ENCODE measurements at regions not wholly inside any gene's neighbourhood (a gene's known extent, or its start where the extent isn't known, plus 50 kb on each side); places are given as distances from the start of the nearest gene placed in this dataset.

GRCh38 chr10:4671451-4672145 is 154.4 kb upstream of the AKR1E2 start:
- Mint-ChIP-seq H3K9me3 (ENCODE audit: unreplicated experiment) (peaks cover 14% of the 10 kb centered on the region), H3K4me1 (ENCODE audit: unreplicated experiment) (peaks cover 21% of the 10 kb centered on the region), H3K27me3 (ENCODE audit: unreplicated experiment) (no peaks in the 10 kb centered on the region), H3K36me3 (ENCODE audit: unreplicated experiment) (peaks cover 6% of the 10 kb centered on the region), H3K27ac (ENCODE audit: unreplicated experiment) (peak overlapping the region; percentile 83), H3K4me3 (ENCODE audit: unreplicated experiment) (peak overlapping the region; percentile 43)
- DNase-seq (ENCODE audit: extremely low spot score, unreplicated experiment), result no peak
- no peak for TF ChIP-seq CTCF (IDR thresholded peaks at IDR 0.05)

GRCh38 chr10:4670737-4671136 is 155.3 kb upstream of the AKR1E2 start:
- H3K4me3 Mint-ChIP-seq (ENCODE audit: unreplicated experiment), result no peak overlapping the region
- peaks cover 14% of the 10 kb centered on the region for H3K9me3 Mint-ChIP-seq (ENCODE audit: unreplicated experiment)
- H3K4me1 Mint-ChIP-seq (ENCODE audit: unreplicated experiment), result peaks cover 18% of the 10 kb centered on the region
- H3K27me3 Mint-ChIP-seq (ENCODE audit: unreplicated experiment), result no peaks in the 10 kb centered on the region
- TF ChIP-seq CTCF (IDR thresholded peaks at IDR 0.05), result no peak
- peaks cover 6% of the 10 kb centered on the region for H3K36me3 Mint-ChIP-seq (ENCODE audit: unreplicated experiment)
- no peak for DNase-seq (ENCODE audit: extremely low spot score, unreplicated experiment)
- H3K27ac Mint-ChIP-seq (ENCODE audit: unreplicated experiment), result no peak overlapping the region

GRCh38 chr10:4669585-4669984 is 156.4 kb upstream of the AKR1E2 start:
- no peak for DNase-seq (ENCODE audit: extremely low spot score, unreplicated experiment)

GRCh38 chr10:4663162-4663992 is 162.6 kb upstream of the AKR1E2 start:
- Mint-ChIP-seq H3K4me1 (ENCODE audit: unreplicated experiment) (peaks cover 48% of the 10 kb centered on the region), H3K27ac (ENCODE audit: unreplicated experiment) (peak overlapping the region; percentile 98), H3K27me3 (ENCODE audit: unreplicated experiment) (no peaks in the 10 kb centered on the region), H3K9me3 (ENCODE audit: unreplicated experiment) (no peaks in the 10 kb centered on the region), H3K36me3 (ENCODE audit: unreplicated experiment) (no peaks in the 10 kb centered on the region), H3K4me3 (ENCODE audit: unreplicated experiment) (peak overlapping the region; percentile 19)
- DNase-seq (ENCODE audit: extremely low spot score, unreplicated experiment), result peak; percentile 88
- no peak for TF ChIP-seq CTCF (IDR thresholded peaks at IDR 0.05)

More at GRCh38 chr10:4669585-4669984, 156.4 kb upstream of the AKR1E2 start:
- H3K4me3 Mint-ChIP-seq (ENCODE audit: unreplicated experiment), result no peak overlapping the region
- TF ChIP-seq CTCF (IDR thresholded peaks at IDR 0.05), result no peak
- H3K9me3 Mint-ChIP-seq (ENCODE audit: unreplicated experiment), result peaks cover 14% of the 10 kb centered on the region
- H3K4me1 Mint-ChIP-seq (ENCODE audit: unreplicated experiment), result peaks cover 27% of the 10 kb centered on the region
- H3K27ac Mint-ChIP-seq (ENCODE audit: unreplicated experiment), result no peak overlapping the region
- peaks cover 6% of the 10 kb centered on the region for H3K36me3 Mint-ChIP-seq (ENCODE audit: unreplicated experiment)
- H3K27me3 Mint-ChIP-seq (ENCODE audit: unreplicated experiment), result no peaks in the 10 kb centered on the region

GRCh38 chr10:4662576-4663161 is 163.3 kb upstream of the AKR1E2 start:
- H3K36me3 Mint-ChIP-seq (ENCODE audit: unreplicated experiment), result no peaks in the 10 kb centered on the region
- peak overlapping the region; percentile 18 for H3K4me3 Mint-ChIP-seq (ENCODE audit: unreplicated experiment)
- peak overlapping the region; percentile 98 for H3K27ac Mint-ChIP-seq (ENCODE audit: unreplicated experiment)
- DNase-seq (ENCODE audit: extremely low spot score, unreplicated experiment), result no peak
- H3K27me3 Mint-ChIP-seq (ENCODE audit: unreplicated experiment), result no peaks in the 10 kb centered on the region
- no peak for TF ChIP-seq CTCF (IDR thresholded peaks at IDR 0.05)
- peaks cover 48% of the 10 kb centered on the region for H3K4me1 Mint-ChIP-seq (ENCODE audit: unreplicated experiment)
- no peaks in the 10 kb centered on the region for H3K9me3 Mint-ChIP-seq (ENCODE audit: unreplicated experiment)

Measured in osteocyte (in vitro differentiated cells).